ENCODE measurements at regions not wholly inside any gene's neighbourhood (a gene's known extent, or its start where the extent isn't known, plus 50 kb on each side); places are given as distances from the start of the nearest gene placed in this dataset.

DNA sequence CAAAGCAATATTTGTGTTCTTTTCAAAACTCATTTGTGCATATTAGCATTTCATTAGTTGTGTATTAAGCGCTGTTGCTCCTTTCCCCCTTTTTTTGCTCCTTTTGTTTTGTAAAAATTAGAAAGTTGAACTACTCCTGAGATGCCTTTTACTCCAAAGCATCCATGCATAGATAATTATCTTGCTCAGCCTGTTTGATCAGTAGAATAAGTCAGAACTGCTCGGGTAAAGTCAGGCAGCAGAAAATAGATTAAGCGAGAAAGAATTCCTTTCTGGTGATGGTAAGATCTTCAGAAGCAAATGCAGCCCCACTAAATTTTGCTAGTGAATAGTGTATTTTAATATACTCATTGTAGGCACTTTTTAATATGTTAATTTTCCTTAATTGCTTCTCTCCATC lies 227.1 kb downstream of the TEX36 start:
- TF ChIP-seq, protein P1, sequence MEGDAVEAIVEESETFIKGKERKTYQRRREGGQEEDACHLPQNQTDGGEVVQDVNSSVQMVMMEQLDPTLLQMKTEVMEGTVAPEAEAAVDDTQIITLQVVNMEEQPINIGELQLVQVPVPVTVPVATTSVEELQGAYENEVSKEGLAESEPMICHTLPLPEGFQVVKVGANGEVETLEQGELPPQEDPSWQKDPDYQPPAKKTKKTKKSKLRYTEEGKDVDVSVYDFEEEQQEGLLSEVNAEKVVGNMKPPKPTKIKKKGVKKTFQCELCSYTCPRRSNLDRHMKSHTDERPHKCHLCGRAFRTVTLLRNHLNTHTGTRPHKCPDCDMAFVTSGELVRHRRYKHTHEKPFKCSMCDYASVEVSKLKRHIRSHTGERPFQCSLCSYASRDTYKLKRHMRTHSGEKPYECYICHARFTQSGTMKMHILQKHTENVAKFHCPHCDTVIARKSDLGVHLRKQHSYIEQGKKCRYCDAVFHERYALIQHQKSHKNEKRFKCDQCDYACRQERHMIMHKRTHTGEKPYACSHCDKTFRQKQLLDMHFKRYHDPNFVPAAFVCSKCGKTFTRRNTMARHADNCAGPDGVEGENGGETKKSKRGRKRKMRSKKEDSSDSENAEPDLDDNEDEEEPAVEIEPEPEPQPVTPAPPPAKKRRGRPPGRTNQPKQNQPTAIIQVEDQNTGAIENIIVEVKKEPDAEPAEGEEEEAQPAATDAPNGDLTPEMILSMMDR (IDR thresholded peaks at IDR 0.05; ENCODE audit: insufficient read depth, low read length, poor library complexity, severe bottlenecking) = no peak
- no peak for DNase-seq (ENCODE audit: extremely low read depth, insufficient read length)
- no peaks in the 10 kb centered on the region for H3K36me3 ChIP-seq (ENCODE audit: control insufficient read depth, insufficient read depth, low read length)
- no peaks in the 10 kb centered on the region; the same call in 1 of the 2 replicates for H3K27me3 ChIP-seq (replicated peaks; ENCODE audit: control insufficient read depth, insufficient read depth, low read length)
- H3K4me3 ChIP-seq (replicated peaks; ENCODE audit: low read depth, low read length) = no peak overlapping the region

DNA sequence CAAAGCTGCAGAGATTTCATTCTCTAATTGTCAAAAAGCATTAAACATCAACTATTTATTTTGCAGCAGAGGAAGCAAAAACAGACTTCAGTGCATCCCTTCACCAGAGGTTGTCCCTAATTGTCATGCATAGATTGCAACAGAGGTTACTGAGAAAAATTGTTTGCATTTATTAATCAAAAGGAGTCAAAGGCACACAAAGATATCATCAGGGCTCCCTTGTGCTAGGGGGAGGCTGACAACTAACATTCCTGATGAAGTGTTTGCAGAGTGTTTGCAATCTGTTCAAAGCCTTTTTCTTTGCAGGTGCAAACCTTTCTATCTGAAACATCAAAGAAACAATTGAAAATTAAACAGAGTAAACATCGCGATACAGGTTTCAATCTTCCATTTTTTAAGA lies 227.5 kb downstream of the TEX36 start:
- no peak overlapping the region for H3K4me3 ChIP-seq (replicated peaks; ENCODE audit: low read depth, low read length)
- TF ChIP-seq, protein P1 (IDR thresholded peaks at IDR 0.05; ENCODE audit: insufficient read depth, low read length, poor library complexity, severe bottlenecking) = no peak
- no peaks in the 10 kb centered on the region for H3K36me3 ChIP-seq (ENCODE audit: control insufficient read depth, insufficient read depth, low read length)
- H3K27me3 ChIP-seq (replicated peaks; ENCODE audit: control insufficient read depth, insufficient read depth, low read length) = no peaks in the 10 kb centered on the region; the same call in 1 of the 2 replicates
- no peak for DNase-seq (ENCODE audit: extremely low read depth, insufficient read length)

DNA sequence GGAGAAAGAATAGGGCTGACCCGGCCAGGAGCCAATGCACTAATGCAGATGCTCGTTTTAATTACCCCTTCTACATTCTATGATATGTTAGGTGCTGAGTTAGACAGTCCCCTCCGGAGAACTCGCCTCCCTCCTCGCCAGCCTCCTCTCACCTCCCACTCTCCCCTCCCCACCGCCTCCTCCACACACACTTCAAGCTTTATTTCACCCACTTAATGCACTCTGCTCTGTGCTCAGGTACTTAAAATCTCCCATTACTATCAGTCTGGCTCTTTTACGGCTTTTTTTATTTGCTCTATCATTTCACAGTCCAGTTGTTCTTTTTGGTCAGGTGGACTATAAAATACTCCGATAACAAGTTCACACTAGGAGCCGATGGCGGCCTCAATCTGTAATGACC lies 231.6 kb downstream of the TEX36 start:
- Histone ChIP-seq H3K36me3 (ENCODE audit: control insufficient read depth, insufficient read depth, low read length) (no peaks in the 10 kb centered on the region), H3K4me3 (replicated peaks; ENCODE audit: low read depth, low read length) (no peak overlapping the region), H3K27me3 (replicated peaks; ENCODE audit: control insufficient read depth, insufficient read depth, low read length) (no peaks in the 10 kb centered on the region; the same call in 1 of the 2 replicates)
- TF ChIP-seq, protein P1 (IDR thresholded peaks at IDR 0.05; ENCODE audit: insufficient read depth, low read length, poor library complexity, severe bottlenecking) = no peak
- no peak for DNase-seq (ENCODE audit: extremely low read depth, insufficient read length)

DNA sequence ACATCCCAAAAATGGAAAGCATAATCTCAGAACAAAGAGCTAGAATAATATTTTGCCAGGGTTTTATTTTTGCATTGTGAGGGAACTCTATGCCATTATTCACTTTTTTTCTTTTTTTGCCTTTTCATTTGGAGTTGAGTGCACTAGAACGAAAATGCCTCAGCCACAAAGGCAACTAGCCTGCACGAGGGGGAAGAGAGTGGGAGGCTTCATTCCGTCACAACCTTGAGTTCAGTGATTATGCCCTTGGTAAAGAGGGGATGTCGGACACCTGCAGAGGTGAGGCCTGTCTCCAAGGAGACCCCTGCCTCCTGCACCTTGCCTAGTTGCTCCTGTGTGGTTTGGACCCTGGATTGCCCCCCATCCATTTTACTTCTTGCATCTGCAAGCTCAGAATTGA lies 232.7 kb downstream of the TEX36 start:
- H3K27me3 ChIP-seq (replicated peaks; ENCODE audit: control insufficient read depth, insufficient read depth, low read length) = no peaks in the 10 kb centered on the region; the same call in 1 of the 2 replicates
- DNase-seq (ENCODE audit: extremely low read depth, insufficient read length) = no peak
- no peak overlapping the region for H3K4me3 ChIP-seq (replicated peaks; ENCODE audit: low read depth, low read length)
- H3K36me3 ChIP-seq (ENCODE audit: control insufficient read depth, insufficient read depth, low read length) = no peaks in the 10 kb centered on the region
- TF ChIP-seq, protein P1 (IDR thresholded peaks at IDR 0.05; ENCODE audit: insufficient read depth, low read length, poor library complexity, severe bottlenecking) = no peak

DNA sequence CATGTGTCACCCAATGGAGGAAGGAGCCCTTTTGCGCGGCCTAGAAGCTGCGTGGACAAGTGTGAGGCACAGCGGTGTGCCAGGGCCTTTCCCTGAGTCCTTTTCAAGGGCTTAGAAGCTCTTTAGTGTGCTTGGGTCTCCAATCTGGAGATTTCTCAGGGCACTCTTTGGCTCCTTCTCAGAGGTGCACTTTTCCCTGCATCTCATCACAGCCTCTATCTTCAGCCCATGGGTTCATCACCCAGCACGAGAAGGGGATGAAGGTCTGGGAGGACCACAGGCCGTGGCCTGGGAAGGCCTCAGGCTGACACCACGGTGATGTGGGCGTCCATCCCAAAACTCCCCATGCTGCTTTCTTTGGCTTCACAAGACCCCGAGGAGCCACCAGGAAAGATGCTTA lies 233.4 kb downstream of the TEX36 start:
- H3K36me3 ChIP-seq (ENCODE audit: control insufficient read depth, insufficient read depth, low read length) = no peaks in the 10 kb centered on the region
- no peak for DNase-seq (ENCODE audit: extremely low read depth, insufficient read length)
- no peak overlapping the region for H3K4me3 ChIP-seq (replicated peaks; ENCODE audit: low read depth, low read length)
- TF ChIP-seq, protein P1 (IDR thresholded peaks at IDR 0.05; ENCODE audit: insufficient read depth, low read length, poor library complexity, severe bottlenecking) = no peak
- H3K27me3 ChIP-seq (replicated peaks; ENCODE audit: control insufficient read depth, insufficient read depth, low read length) = no peaks in the 10 kb centered on the region

DNA sequence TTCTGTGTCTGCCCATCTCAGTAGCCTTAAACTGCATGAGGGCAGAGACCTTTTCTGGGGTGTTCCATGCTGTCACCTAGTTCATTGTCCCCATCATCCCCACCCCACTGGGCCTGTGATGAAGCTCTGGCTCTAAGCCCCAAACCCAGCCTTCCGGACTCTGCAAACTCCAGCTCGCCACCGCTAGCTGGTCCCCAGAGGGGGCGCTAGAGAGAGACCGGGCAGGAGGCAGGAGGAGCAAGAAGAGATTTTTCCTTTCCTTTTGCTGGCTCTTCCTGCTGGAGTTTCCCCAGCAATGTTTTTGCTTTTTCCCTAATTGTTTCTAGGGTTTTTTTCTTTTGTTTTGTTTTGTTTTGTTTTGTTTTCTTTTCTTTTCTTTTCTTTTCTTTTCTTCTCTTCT lies 234.4 kb downstream of the TEX36 start:
- Histone ChIP-seq H3K4me3 (replicated peaks; ENCODE audit: low read depth, low read length) (no peak overlapping the region), H3K36me3 (ENCODE audit: control insufficient read depth, insufficient read depth, low read length) (no peaks in the 10 kb centered on the region), H3K27me3 (replicated peaks; ENCODE audit: control insufficient read depth, insufficient read depth, low read length) (no peaks in the 10 kb centered on the region)
- TF ChIP-seq, protein P1 (IDR thresholded peaks at IDR 0.05; ENCODE audit: insufficient read depth, low read length, poor library complexity, severe bottlenecking) = peak; percentile 56
- DNase-seq (ENCODE audit: extremely low read depth, insufficient read length) = no peak
